ENCODE measurements at regions not wholly inside any gene's neighbourhood (a gene's known extent, or its start where the extent isn't known, plus 50 kb on each side); places are given as distances from the start of the nearest gene placed in this dataset.

DNA sequence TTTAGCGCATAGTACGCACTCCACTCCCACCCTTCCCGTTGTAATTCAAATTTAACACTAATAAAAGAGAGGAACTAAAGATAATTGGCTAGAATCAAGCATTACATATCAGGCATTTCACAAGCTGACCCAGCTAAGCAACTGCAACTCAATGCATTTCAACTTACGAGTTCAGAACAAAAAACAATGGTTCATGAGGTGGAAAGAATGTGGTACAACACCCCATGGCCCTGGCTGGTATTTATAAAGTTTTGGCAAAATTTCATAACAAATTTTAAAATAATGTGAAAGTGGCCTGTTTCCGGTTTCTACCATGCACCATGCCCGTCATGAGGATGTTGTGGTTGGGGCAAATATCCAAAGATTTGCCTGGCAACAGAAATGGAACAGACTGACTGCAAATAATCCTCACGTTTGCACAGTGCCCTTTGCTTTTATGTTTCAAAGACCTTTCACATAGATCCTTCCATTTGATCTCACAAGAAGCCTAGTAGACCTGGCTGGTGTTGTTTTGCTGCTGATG is 455.3 kb upstream of the NR2F2 start:
- DNase-seq (ENCODE audit: low read depth in 3 of 3, low spot score in 1 of 3), result no peak

- DNase-seq (ENCODE audit: low read depth in 3 of 3, low spot score in 1 of 3), result no peak
Observed at GRCh38 chr15:95880031-95880570, 450.4 kb upstream of the NR2F2 start.

- DNase-seq (ENCODE audit: low read depth in 3 of 3, low spot score in 1 of 3), result no peak
Observed at GRCh38 chr15:95880630-95881029, 449.9 kb upstream of the NR2F2 start.

DNA sequence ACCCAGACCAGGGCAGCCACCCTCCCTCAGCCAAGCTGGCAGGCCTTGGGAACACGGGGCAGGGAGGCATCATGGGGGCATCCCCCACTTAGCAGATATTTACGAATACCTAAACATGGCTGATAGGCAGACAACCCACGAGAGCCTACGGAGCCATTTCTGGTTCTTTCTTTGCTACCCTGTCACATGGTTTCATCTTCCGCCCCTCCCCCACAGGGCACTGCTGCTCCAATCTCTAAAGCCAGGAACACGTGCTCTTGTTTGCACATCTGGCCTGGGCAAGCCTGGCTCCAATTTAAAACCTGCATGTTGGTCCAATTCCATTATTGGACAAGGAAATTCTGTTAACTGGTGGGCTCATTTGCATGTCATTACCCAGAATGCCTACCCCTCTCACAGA is 447.4 kb upstream of the NR2F2 start:
- DNase-seq (ENCODE audit: low read depth in 3 of 3, low spot score in 1 of 3), result no peak

DNA sequence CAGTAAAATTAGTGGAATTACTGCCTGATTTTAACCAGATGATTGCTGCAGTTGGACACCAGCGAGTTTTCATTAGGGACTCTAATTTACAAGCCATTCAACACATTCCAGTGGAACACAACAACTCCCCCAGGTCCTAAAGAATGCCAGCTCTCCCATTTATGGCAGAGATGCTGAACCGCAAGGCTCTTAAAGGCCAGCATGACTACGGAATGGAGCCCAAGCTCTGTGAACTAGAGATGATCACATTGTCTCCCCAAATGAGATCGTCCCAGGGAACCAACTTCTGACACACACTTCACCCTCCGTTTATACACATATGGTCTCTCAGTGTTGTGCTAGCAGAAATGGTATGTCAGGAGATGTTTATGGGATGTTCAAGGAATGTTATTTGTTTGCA is 446.2 kb upstream of the NR2F2 start:
- no peak for DNase-seq (ENCODE audit: low read depth in 3 of 3, low spot score in 1 of 3)

DNA sequence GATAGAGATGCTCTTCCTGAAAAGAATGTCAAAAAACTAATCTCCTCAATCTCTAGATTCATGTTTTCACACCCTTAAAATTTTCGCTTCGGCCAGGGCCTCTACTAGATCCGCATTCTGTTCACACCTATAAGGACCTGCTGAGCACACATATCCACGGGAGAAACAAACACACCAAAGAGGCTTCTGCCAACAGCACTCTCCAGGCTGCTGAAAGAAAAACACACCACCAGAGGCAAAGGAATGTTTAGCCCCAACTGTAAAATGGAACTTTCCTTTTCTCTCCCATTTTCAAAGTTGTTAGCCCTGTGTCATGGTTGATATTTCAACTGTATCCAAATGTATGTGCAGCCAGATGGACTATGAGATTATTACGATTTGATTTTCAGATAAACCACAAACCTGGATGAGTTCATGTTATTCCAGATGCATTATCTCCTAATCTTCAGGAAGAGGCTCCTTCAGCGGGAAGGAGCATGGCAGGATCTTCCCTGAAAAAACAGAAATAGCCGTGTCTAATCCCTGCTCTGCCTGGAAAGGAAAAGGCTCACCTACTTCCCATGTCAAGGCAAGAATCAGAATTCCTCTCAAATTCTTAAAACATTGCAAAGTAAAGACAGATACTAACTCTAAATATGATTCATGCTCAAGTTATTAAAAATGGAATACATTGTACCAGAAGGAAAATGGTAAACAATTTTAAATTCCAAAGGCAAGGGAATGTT is 442.7 kb upstream of the NR2F2 start:
- DNase-seq (ENCODE audit: low read depth in 3 of 3, low spot score in 1 of 3), result no peak

- no peak for DNase-seq (ENCODE audit: low read depth in 3 of 3, low spot score in 1 of 3)
Observed at GRCh38 chr15:95888762-95889161, 441.7 kb upstream of the NR2F2 start.

- DNase-seq (ENCODE audit: low read depth in 3 of 3, low spot score in 1 of 3), result no peak
Observed at GRCh38 chr15:95894407-95894956, 436.0 kb upstream of the NR2F2 start.

- DNase-seq (ENCODE audit: low read depth in 3 of 3, low spot score in 1 of 3), result no peak
Observed at GRCh38 chr15:95895508-95895907, 435.0 kb upstream of the NR2F2 start.

DNA sequence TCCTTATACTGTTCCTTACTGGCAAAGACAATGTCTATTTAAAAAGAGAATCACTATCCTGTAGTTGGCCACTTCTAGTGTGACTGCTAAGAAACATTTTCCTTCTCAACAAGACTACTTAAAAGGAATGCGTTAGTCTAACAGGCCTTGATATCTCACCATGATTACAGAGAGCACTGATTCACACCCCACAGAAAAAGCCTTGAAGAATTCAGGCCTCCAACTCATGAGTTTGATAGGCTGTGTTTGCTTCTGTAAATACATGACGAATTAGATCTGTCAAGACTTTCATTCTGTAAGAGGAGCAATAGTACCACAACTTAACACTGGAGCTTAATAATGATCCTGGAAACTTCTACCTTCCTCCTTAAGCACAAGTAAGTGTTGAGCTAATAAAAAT is 432.8 kb upstream of the NR2F2 start:
- no peak for DNase-seq (ENCODE audit: low read depth in 3 of 3, low spot score in 1 of 3)

- DNase-seq (ENCODE audit: low read depth in 3 of 3, low spot score in 1 of 3), result no peak
Observed at GRCh38 chr15:95898761-95899160, 431.7 kb upstream of the NR2F2 start.

DNA sequence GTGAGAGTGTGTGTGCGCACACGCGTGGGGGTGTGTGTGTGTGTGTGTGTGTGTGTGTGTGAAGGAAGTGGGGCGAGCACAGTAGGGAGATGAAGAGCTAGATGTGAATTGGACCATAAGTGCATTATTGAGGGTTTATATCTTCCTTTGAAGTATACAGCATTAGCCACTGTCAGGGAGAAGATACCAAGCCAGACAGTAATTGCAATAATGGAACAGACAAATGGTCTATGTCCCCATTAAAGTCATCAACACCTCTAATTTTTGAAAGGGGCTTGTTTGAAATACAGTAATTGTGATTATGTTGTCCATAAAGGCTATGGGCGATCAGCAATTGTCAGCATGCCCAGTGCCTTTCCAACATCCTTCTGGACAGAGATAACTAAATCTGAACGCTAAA is 429.2 kb upstream of the NR2F2 start:
- no peak for DNase-seq (ENCODE audit: low read depth in 3 of 3, low spot score in 1 of 3)

GRCh38 chr15:95902606-95903005 is 427.9 kb upstream of the NR2F2 start:
- DNase-seq (ENCODE audit: low read depth in 3 of 3, low spot score in 1 of 3), result no peak

DNA sequence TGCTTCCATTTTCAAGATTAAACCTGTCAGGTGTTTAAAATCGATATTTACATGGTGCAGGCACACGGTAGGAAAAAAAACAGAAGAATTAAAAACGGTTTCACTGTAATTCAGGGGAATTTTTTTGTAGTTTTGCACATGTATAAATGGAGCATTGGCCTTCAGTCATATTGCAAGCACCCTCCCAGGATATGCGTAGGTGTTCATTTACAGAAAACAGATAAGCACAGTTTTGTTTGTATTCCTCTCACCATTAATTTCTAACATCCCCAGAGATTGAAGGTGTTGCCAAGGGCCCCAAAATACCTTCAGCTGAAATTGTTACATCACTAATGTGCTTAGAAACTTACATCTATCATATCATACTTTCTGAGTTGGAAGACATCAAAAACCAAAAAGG is 427.1 kb upstream of the NR2F2 start:
- no peak for DNase-seq (ENCODE audit: low read depth in 3 of 3, low spot score in 1 of 3)

DNA sequence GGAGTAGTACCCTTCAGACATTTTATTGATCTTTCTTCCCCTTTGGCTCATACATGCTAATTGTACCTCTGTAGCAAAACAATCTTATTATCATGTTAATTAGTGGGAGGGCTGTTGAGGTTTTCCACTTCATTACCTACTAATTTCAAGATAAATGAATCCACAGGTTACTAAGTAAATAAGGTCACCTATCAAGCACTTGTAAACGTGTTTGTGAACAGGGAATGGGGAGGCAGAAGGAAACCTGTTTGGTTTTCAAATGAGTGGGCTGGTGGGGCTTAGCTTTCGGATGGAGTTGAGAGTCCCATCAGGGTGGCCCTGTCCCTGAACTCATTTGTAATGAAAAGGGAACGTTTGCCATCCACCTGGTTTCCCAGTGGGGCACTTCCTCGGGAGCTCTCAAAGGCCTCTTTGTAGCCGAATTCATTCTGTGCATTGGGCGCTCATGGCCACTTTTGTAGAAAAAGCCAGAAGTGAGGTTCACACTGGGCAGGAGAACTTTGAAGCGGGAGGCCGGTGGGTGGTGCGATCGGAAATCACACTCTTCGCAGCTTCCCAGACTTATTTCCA is 419.8 kb upstream of the NR2F2 start:
- no peak for DNase-seq (ENCODE audit: low read depth in 3 of 3, low spot score in 1 of 3)

DNA sequence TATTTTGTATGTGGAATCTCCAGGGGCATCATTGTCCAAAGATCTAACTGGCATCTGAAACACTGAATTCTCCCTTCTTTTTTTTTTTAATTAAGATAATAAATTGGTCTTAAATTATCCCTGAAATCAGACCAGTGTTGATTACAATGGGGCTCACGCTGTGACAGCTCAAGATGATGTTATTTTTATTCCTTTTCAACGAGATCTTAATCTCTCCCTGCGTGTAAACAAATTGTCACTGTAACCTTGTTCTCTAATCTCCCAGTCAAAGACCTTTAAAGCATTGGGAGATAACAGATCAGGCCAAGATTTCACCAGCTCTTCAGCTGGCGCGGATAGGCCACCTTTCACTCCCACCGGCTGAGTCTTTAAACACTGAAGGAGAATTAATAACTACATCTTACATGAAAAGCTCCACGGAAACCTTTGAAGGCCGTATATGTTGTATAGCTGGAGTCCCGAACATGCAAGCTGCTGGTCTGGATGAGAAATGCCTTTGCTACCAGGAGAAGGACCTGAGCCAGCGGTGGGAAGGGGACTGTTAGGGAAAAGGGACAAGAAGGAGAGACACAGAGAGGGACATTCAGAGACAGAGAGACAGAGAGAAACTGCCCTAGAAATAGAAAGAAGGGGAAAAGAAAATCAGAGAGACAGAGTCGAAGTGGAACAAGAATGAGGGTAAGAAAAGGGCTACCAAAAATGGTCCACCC is 418.8 kb upstream of the NR2F2 start:
- DNase-seq (ENCODE audit: low read depth in 3 of 3, low spot score in 1 of 3), result no peak

DNA sequence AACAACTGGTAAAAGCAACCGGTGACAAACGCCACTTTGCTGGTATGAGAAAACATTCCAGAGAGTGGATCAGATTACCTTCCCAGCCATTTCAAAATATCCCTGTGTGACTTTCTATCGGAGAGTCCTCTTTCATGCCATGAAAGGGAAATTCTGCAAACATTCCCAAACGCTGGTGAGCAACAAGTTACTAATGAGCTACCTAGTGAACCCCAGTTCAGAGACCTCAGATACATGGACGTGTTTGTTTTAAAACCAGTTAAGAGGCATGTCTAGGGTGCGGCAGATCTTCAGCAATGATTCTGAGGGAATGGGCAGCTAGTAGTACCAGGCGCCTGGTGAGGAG is 418.2 kb upstream of the NR2F2 start:
- no peak for DNase-seq (ENCODE audit: low read depth in 3 of 3, low spot score in 1 of 3)

- DNase-seq (ENCODE audit: low read depth in 3 of 3, low spot score in 1 of 3), result no peak
Observed at GRCh38 chr15:95912728-95913127, 417.8 kb upstream of the NR2F2 start.

GRCh38 chr15:95916568-95916967 is 413.9 kb upstream of the NR2F2 start:
- no peak for DNase-seq (ENCODE audit: low read depth in 3 of 3, low spot score in 1 of 3)

DNA sequence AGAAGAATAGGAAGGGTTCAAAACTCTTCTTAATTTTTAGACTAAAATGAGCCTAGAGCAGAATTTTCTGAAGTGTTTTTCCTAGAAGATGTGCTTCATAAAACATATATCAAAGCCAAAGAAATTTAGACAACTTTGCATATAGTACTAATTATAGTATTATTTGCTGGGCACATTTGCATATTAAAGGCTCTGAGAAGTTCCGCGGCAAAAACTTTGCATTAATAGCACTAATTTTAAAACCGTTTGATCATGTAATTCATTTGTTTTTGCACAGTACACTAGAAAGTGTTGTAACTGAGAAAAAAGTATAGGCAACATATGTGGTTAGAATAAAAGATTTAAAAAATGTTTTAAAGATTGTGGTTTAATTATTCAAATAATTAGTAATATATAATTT is 412.0 kb upstream of the NR2F2 start:
- no peak for DNase-seq (ENCODE audit: low read depth in 3 of 3, low spot score in 1 of 3)

- DNase-seq (ENCODE audit: low read depth in 3 of 3, low spot score in 1 of 3), result no peak
Observed at GRCh38 chr15:95919460-95919859, 411.0 kb upstream of the NR2F2 start.

DNA sequence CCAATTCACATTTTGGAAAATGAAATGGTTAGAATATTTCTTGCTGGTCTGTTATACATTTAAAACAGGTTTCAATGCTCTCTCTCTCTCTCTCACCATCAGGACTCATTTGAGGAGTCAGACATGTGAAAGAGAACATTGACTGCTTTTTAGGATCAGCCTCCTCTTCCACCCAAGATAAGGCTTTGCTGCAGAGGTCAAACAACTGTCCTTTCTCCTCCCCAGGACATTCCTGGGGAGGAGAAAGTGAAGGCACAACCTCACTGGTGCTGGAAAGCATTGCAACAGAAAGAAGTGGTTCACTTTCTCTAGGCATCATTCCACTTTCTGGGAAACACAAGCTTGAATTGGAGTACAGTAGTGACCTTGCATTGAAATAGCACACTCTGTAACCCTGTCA is 409.1 kb upstream of the NR2F2 start:
- DNase-seq (ENCODE audit: low read depth in 3 of 3, low spot score in 1 of 3), result no peak

Measured in stimulated activated CD4-positive, alpha-beta T cell treated with anti-CD3 and anti-CD28 coated beads, TNF-alpha, amount 100 ng/mL, for 1 hour (primary cell).